DOHH2 (cell line): ENCODE measurements at regions not wholly inside any gene's neighbourhood (a gene's known extent, or its start where the extent isn't known, plus 50 kb on each side); places are given as distances from the start of the nearest gene placed in this dataset.

Experiments
- H3F3A ChIP-seq: fragments of 200-600 bp; sonication (generic), shearing (Covaris generic); 2 replicates; pipeline ENCODE4 v1.6.0; 2016; ENCODE audit warnings: antibody characterized with exemption, mild to moderate bottlenecking; ENCODE audit not compliant: control insufficient read depth, insufficient read depth
- H3K27ac ChIP-seq: fragments of 200-600 bp; sonication (generic); 2 replicates; pipeline ENCODE4 v1.5.1; 2014; ENCODE audit warnings: low read depth, mild to moderate bottlenecking, low read length, moderate library complexity
- H3K27me3 ChIP-seq: fragments of 200-600 bp; sonication (generic); 2 replicates; pipeline ENCODE4 v1.6.1; 2014; ENCODE audit warnings: mild to moderate bottlenecking, low read length, mixed read lengths; ENCODE audit not compliant: control insufficient read depth
- H3K36me3 ChIP-seq: fragments of 200-600 bp; sonication (generic); 2 replicates; pipeline ENCODE4 v1.6.1; 2014; ENCODE audit warnings: mild to moderate bottlenecking, low read length, moderate library complexity, mixed read lengths; ENCODE audit not compliant: control insufficient read depth
- H3K4me1 ChIP-seq: fragments of 200-600 bp; sonication (generic); 2 replicates; pipeline ENCODE4 v1.6.1; 2014; ENCODE audit warnings: mild to moderate bottlenecking, low read length, mixed read lengths; ENCODE audit not compliant: control insufficient read depth
- H3K4me2 ChIP-seq: fragments of 200-600 bp; sonication (generic); 2 replicates; pipeline ENCODE4 v1.6.0; 2014; ENCODE audit warnings: mild to moderate bottlenecking, low read length, moderate library complexity
- H3K4me3 ChIP-seq: fragments of 200-600 bp; sonication (generic); 2 replicates; pipeline ENCODE4 v1.5.1; 2014; ENCODE audit warnings: mild to moderate bottlenecking, low read length, mixed read lengths
- H3K79me2 ChIP-seq: fragments of 200-600 bp; sonication (generic); 2 replicates; pipeline ENCODE4 v1.6.1; 2014; ENCODE audit warnings: mild to moderate bottlenecking, low read length, mixed read lengths; ENCODE audit not compliant: control insufficient read depth
- H3K9me2 ChIP-seq: fragments of 200-600 bp; sonication (generic); replicated peaks from 2 replicates; pipeline ENCODE4 v1.6.1; 2014; ENCODE audit warnings: mild to moderate bottlenecking, low read length, mixed read lengths; ENCODE audit not compliant: control insufficient read depth
- H3K9me3 ChIP-seq: fragments of 200-600 bp; sonication (generic); 2 replicates; pipeline ENCODE4 v1.6.1; 2014; ENCODE audit warnings: antibody characterized with exemption, low read length, mixed read lengths; ENCODE audit not compliant: control insufficient read depth, insufficient read depth
- H4K20me1 ChIP-seq: fragments of 200-600 bp; sonication (generic); 2 replicates; pipeline ENCODE4 v1.6.0; 2014; ENCODE audit warnings: low read depth, mild to moderate bottlenecking, antibody characterized with exemption, low read length, moderate library complexity; ENCODE audit not compliant: control insufficient read depth, insufficient read depth
- EZH2phosphoT487 ChIP-seq: fragments of 200-600 bp; sonication (generic); IDR thresholded peaks from 2 replicates; pipeline ENCODE4 v1.6.1; 2017; ENCODE audit warnings: borderline replicate concordance, mild to moderate bottlenecking, antibody characterized with exemption, low read length, moderate library complexity, mixed read lengths
- TF ChIP-seq, protein P1 (sequence below): fragments of 200-600 bp; sonication (generic); IDR thresholded peaks from one replicate; pipeline ENCODE4 v1.5.1; 2014; ENCODE audit warnings: antibody characterized with exemption, mild to moderate bottlenecking, low read depth, low read length; ENCODE audit not compliant: poor library complexity, severe bottlenecking

GRCh38 chr5:5066276-5067186, 73.6 kb upstream of the ADAMTS16 start:
- H3K79me2 ChIP-seq = no peaks in the 10 kb centered on the region
- H3K4me1 ChIP-seq = no peaks in the 10 kb centered on the region
- TF ChIP-seq, protein P1, sequence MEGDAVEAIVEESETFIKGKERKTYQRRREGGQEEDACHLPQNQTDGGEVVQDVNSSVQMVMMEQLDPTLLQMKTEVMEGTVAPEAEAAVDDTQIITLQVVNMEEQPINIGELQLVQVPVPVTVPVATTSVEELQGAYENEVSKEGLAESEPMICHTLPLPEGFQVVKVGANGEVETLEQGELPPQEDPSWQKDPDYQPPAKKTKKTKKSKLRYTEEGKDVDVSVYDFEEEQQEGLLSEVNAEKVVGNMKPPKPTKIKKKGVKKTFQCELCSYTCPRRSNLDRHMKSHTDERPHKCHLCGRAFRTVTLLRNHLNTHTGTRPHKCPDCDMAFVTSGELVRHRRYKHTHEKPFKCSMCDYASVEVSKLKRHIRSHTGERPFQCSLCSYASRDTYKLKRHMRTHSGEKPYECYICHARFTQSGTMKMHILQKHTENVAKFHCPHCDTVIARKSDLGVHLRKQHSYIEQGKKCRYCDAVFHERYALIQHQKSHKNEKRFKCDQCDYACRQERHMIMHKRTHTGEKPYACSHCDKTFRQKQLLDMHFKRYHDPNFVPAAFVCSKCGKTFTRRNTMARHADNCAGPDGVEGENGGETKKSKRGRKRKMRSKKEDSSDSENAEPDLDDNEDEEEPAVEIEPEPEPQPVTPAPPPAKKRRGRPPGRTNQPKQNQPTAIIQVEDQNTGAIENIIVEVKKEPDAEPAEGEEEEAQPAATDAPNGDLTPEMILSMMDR = no peak
- no peak for TF ChIP-seq EZH2phosphoT487
- H4K20me1 ChIP-seq = no peaks in the 10 kb centered on the region
- H3K27ac ChIP-seq = no peak overlapping the region
- no peaks in the 10 kb centered on the region for H3K9me2 ChIP-seq
- no peaks in the 10 kb centered on the region for H3F3A ChIP-seq
- H3K27me3 ChIP-seq = no peaks in the 10 kb centered on the region
- H3K4me3 ChIP-seq = no peak overlapping the region
- H3K36me3 ChIP-seq = no peaks in the 10 kb centered on the region
- H3K4me2 ChIP-seq = no peak overlapping the region
- H3K9me3 ChIP-seq = no peaks in the 10 kb centered on the region

DNA sequence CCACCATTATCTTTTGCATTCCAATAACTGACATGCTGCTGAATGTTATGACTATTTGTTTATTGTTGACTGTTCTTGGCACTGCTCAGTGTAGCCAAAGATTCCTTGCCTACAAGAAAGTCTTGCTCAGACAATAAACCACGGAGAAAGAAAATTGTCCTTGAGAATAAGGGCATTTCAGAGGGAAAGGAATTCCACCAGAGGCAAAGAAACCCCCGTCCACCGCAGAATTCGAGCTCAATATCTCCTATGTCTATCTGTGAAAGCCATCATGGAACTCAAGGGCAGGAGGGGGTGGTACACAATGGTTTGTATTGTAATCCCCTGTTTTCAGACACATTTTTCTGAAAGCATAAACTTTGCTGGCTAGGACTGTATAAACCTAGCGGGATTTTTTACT, 70.3 kb upstream of the ADAMTS16 start:
- Histone ChIP-seq H3F3A (no peaks in the 10 kb centered on the region), H3K4me2 (no peak overlapping the region), H3K9me3 (no peaks in the 10 kb centered on the region), H3K36me3 (no peaks in the 10 kb centered on the region), H3K79me2 (no peaks in the 10 kb centered on the region), H3K9me2 (no peaks in the 10 kb centered on the region), H3K4me1 (no peaks in the 10 kb centered on the region), H3K4me3 (no peak overlapping the region), H4K20me1 (no peaks in the 10 kb centered on the region), H3K27ac (no peak overlapping the region), H3K27me3 (no peaks in the 10 kb centered on the region)
- no peak for TF ChIP-seq EZH2phosphoT487
- TF ChIP-seq, protein P1 = no peak

DNA sequence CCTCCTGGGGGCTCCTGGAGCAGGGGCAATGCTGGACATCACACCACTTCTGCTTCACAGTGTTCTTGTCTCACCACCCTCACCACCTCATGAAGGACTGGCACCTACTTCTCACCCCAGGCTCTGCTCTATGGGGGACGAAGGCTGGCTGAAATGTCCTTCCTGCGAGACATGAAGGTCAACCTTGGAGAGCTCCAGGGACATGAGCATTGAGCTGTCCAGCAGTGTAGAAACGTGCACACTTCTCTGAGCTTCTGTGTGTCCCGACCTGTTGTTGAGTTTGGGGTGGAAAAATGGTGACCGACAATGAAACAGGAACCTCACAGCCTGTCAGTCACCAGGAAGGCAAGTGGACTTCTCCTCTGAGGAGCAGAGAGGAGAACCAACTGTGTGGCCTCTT, 68.6 kb upstream of the ADAMTS16 start:
- Histone ChIP-seq H3K79me2 (no peaks in the 10 kb centered on the region), H3K9me3 (no peaks in the 10 kb centered on the region)

More for the DNA sequence above, 68.6 kb upstream of the ADAMTS16 start:
- H3K4me2 ChIP-seq = no peak overlapping the region
- no peaks in the 10 kb centered on the region for H4K20me1 ChIP-seq
- no peak for TF ChIP-seq EZH2phosphoT487
- TF ChIP-seq, protein P1 = no peak
- H3K27me3 ChIP-seq = no peaks in the 10 kb centered on the region
- no peaks in the 10 kb centered on the region for H3F3A ChIP-seq
- H3K36me3 ChIP-seq = no peaks in the 10 kb centered on the region
- no peaks in the 10 kb centered on the region for H3K9me2 ChIP-seq
- no peak overlapping the region for H3K4me3 ChIP-seq
- H3K27ac ChIP-seq = no peak overlapping the region
- no peaks in the 10 kb centered on the region for H3K4me1 ChIP-seq
